C1 segment of cervical spinal cord (tissue), 14 donors: ENCODE measurements at regions not wholly inside any gene's neighbourhood (a gene's known extent, or its start where the extent isn't known, plus 50 kb on each side); places are given as distances from the start of the nearest gene placed in this dataset.
"Not testable (repeated sequence)": the region's sequence is repeated elsewhere in the genome, so short reads cannot be mapped to it uniquely, and the experiment has no call there.

Experiments used
- DNase-seq, 14 donors: peaks; one replicate each; lab custom pipeline; 2025; lab: John Stamatoyannopoulos, UW

DNA sequence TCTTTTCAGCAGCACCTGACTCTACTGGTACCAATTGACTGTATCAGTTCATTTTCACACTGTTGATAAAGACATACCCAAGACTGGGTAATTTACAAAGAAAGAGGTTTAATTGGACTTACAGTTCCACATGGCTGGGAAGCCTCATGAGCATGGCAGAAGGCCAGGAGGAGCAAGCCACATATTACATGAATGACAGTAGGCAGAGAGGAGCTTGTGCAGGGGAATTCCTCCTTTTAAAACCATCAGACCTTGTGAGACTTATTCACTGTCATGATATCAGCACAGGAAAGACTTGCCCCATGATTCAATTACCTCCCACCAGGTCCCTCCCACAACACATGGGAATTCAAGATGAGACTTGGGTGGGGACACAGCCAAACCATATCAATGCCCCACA, 458.8 kb downstream of the GRIA2 start:
- DNase-seq = not testable (repeated sequence)

DNA sequence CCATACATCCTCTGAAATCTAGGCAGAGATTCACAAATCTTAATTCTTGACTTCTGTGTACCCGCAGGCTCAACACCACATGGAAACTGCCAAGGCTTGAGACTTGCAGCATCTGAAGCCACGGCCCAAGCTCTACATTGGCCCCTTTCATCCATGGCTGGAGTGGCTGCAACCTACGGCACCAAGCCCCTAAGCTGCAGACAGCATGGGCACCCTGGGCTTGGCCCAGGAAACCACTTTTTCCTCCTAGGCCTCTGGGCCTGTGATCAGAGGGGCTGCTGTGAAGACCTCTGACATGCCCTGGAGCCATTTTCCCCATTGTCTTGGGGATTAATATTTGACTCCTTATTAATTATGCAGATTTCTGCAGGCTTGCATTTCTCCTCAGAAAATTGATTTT, 457.9 kb downstream of the GRIA2 start:
- DNase-seq = no peak

DNA sequence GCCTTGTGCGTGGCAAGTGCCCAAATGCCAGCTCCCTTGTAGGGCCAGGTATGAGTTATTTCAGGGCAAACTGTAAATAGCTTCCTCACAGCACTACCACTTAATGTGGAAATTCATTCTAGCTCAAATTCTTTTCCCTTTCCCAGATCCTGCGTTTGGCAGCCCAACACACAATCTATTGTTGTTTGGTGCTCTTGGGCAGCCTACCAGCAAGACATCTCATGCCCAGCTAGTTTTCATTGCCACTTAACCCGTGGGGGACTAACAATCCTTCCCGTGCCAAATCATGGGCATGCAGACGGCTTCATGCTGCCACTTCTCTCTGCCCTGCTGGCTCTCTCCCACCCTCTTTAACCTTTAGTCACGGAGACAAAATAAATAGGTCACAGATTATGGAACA, 454.2 kb downstream of the GRIA2 start:
- peak in 13 of 14 donors; percentile 0 to 64 (median 23) for DNase-seq

DNA sequence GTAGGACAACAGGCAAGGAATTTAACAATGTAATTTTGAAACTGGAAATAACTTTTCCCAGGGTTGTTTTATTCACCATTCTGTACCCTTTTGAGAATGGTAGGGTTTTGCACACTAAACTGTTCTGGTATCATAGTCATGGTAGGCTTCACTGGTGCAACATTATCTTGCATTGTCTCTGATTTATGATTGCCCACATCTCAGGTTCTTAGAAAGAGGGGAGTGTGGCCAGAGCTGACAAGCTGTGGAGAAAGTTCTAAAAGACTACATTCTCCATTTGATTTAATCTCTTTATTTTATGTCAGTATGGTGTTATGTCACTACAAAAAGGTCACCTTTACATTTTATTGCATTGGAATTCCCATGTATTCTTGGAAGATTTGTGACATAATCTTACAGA, 447.3 kb downstream of the GRIA2 start:
- no peak for DNase-seq

DNA sequence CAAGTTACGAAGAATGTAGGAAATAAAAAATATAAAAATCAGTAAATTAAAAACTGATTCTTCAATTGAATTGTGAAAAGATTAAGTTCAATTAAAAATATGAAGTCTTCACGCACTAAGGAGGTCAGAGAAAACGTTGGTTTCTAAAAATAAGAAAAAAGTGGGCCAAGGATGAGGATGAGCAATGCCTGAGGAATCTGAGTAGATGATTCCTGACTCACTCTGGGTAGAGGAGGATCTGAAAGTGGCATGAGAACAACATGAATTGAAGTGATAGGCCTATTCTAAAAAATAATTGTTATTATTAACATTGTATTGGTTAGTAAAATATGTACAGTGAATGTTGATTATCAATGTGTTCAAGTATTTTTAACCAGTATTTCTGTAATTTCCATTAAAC, 444.2 kb downstream of the GRIA2 start:
- no peak for DNase-seq

DNA sequence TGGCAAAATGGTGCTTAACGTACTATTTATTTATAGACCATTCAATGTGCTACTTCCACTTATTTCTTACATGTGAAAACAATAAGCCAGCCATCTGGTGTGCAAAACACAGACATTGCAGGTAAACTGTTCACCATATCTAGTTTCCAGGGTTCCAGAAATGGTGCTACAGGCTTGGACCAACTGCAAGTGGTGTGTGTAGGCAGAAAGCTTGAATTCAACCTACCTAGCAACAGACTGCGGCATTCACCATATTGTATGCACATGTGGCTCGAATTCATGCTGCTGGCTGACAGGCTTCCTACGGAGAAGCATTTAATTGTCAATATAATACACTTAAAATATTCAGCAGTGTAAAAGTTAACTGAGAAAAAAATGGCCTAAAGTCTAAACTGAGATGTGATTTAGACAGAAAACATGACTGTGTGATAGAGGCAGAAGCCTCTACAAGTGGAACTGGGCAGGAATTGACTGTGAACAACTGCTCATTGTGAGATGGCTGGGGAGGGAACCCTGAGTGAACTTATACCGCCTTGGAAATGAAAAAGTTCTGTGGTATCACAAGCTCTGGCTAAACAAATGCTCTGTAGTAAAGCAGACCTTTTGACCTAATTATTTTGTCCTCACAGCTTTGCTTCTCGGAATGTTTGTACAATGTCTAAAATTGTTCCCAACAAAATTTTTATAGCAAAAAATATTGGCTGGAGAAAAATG, 434.7 kb downstream of the GRIA2 start:
- no peak for DNase-seq

DNA sequence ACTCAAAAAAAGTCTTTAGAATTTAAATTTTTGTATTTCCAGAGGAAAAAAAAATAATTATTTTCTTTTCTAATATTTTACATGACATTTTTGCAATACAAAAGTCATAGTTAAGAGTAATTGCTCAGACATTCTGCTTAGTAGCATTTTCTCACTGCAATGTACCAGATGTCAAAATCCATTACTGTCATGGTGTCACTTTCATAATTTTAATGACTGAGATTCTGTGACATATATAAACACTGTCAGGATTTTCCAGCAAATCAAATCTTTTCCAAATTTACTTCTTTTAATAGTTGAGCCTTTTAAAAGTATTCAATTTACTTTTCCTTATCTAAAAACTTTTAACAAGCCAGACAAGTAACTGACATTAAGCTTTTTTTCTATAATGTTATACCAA, 422.7 kb downstream of the GRIA2 start:
- no peak for DNase-seq

DNA sequence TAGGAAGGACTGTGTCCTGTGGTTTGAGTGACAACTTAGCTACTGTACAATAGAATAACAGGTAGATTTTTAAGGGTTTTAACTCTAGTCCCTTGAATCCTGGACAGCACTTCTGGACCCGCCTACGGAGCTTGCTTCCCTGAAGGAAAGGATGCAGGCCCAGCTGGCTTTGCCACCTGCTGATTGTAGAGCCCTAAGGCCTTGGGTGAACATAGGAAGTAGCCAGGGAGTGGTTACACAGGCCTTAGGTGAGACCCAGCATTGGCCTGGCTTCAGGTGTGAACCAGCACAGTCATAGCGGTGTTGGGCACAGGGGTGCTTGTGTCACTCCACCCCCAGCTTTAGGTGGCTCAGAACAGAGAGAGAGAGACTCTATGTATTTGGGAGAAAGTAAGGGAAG, 413.5 kb downstream of the GRIA2 start:
- no peak for DNase-seq

DNA sequence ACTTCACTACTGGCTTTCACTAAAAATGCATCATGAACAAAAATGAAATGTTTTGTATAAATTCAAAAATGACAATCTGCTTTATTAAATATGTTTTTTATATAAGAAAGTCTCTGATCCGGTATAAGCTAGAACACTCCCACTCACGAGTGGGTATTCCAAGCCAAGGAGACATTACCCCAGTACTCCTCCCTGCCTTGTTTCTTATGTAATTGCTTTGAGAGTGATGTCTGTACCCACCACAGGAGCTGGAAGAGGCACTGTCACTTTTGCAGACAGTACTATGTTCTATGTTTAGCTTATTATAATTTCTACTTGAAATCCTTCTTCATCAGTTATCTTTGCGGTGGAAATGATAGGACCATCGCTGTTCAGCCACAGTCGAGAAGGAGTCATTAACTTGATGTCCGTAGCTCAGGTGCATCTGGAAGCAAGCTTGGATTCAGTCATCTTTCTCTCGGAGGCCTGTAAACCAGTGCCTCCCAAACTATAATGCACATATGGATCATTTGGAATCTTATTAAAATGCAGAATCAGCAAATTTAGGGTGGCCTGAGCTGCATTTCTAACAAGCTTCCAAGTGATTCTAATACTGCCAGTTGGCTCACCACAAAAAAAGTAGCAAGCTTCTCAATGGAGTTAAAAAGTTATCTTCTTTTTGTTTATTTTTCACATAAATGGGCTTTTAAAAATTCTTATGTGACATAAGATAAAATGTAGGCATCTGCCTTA, 396.4 kb downstream of the GRIA2 start:
- DNase-seq = no peak

DNA sequence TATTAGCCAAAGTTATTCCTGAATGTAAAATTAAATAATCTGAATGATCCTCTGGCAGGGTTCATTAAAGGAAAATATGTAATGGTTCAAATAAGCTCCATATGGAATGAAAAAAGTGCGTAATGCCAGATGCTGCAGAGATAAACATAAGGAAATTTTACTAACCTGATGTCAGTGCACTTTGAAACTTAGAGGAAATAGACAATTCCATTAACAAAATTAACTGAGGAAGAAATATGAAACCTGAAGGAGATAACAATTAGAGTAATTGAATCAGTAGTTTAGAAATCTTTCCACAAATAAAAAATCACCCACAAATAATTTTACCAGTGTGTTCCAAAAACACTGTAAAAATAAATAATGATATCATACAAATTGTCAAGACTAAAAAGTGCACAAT, 387.5 kb downstream of the GRIA2 start:
- no peak for DNase-seq

DNA sequence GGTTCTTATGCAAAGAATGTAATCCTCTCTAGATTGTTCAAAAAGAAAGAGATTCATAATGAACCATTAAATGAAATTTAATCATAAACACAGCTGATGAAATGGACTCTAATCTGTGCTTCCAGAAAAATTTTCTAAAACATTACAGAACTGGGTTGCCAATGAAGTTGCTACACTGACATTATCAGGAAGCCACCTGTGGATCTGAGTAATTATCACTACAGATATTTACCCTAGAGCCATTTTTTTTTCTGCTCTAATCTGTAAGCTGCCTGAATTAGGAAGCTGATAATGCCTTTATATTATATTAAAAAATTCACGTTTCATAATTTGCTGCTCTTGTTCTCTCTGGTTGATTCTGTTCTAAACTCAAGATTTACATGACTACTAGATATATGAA, 380.1 kb downstream of the GRIA2 start:
- DNase-seq = no peak

DNA sequence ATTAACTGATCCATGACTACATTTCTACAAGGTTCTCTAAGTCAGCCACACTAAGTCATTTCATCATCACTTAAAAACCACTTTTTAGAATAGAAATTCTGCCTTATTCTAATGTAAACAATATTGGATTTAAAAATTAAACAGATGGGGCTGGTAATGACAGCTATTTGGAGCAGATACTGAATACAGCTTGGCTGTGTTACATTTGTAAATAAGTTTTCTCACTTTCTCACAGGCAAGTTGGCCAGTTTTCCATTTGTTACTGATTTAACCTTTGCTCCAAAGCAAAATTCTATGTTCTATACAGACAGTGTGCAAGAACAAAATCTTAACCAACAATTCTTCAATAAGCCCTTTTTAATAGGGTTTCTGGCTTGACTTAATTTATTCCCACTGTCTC, 370.7 kb downstream of the GRIA2 start:
- no peak for DNase-seq

DNA sequence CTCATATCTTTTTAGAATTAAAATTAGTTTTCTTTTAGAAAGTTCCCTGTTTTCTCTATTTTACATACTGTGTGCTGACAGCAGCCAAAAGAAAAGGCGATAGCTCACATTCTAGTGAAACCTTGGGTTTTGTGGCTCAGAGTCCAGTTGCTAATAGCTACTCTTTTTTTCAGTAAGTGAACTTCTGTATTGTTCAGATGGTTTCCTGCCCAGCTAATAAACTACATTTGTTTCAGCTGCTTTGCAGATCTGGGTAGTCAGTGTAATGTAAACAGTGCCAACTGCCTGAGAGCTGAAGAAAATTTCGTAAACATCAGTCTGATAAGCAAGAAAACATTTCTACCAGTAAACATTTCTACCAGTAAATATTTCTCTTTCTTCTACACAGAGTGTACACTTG, 370.2 kb downstream of the GRIA2 start:
- no peak for DNase-seq

DNA sequence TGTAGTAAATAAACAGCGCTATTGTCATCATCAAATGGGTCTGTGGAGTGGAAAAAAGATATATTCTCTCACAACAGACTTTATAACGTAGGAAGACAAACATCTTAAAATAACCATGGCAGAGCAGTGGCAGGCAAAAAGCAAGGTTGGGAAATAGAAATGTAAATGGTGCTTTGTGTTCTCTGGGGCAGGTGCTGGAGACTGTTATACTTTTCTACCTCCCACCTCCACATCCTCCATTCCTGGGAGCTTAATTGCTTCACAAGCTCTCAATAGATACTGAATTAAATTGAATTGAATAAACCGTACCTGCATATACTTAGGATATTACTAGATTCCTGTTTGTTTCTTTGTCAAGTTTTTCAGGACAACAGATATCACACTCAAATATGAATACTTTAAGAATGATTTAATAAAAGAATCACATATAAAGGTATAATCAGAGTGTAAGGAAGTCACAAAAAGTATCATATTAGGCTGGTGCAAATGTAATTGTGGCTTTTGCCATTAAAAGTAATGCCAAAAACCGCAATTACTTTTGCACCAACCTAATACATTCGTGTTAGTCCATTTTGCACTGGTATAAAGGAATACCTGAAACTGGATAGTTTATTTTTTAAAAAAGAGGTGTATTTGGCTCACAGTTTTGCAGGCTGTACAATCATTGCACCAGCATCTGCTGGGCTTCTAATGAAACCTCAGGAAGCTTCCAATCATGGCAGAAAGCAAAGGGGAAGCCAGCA, 367.3 kb downstream of the GRIA2 start:
- DNase-seq = no peak

DNA sequence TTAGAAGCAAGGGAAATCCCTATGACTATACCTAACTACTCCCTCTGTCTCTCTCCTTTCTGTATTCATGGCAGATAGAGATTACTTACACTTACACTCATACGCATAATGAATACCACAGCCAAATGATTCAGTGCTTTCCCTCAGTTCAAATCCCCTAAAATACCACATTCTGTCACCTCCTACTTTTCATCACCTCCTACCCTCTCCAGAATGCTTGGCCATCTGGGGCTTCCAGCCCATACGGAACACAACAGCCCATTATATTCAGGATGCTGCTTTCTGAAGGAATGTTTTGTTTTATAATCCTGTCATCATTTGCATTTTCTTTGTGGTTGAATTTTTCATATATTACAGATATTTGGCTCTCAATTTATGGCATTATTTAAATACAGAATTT, 361.6 kb downstream of the GRIA2 start:
- no peak for DNase-seq

DNA sequence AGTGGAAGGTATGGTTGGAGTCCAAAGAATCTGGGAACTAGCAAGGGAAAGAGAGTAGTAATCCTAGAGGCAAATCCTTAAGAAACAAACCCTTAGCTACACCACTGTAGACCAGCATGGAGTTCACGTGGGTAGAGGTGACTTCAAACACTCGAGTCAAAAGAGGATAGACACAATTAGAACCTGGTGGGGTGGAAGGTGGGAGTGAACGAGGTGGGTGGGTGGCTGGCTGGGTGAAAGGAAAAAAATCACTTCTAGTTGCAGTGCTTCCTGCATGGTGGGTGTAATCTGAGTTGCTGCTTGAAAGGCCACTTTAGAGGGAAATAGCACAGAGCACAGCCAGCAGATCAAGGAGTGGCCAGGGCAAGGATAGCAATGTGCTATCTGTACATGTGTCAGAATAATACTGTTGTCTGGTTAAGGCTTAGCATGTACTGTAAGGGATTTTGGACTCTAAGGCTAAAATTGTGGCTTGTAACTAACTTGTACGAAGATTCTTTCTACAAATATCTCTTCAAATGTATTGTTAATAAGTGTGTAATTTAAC, 356.2 kb downstream of the GRIA2 start:
- no peak for DNase-seq

DNA sequence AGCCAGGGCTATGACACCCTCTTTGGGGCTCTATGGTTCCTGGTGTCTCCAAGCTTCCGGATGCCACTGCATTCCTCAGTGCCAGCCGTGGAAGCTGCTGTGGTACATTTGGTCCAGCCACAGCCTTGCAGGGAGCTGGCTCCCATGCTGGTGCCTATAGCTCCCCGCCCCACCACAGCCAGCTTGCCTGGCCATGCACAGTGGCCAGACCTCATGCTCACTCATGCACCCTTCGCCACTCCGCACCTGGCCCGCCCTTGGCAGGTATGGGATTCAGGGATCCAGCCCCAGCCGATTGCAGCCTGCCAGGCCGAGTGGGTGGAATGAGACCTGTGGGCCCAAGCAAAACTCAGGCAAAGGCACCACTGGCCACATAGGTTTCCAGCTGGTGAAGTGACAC, 354.8 kb downstream of the GRIA2 start:
- no peak for DNase-seq

DNA sequence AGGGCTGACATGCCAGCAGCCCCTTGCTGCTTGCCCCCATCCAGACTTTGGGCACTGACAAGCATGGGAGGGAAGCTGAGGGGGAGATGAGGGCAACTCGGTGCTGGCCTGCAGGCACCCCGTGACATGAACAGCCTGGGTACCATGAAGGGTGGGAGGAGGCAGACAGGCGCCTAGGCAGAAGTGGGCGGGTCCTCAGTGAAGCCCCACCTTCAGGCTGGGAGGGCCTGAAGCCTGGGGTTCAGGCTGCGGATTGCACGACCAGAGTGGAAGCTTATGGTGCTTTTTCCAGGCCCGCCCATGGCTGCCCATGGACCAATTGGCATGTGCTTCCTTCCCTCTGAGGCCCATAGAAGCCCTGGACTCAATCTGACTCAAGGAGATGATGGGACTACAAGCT, 354.1 kb downstream of the GRIA2 start:
- no peak for DNase-seq

DNA sequence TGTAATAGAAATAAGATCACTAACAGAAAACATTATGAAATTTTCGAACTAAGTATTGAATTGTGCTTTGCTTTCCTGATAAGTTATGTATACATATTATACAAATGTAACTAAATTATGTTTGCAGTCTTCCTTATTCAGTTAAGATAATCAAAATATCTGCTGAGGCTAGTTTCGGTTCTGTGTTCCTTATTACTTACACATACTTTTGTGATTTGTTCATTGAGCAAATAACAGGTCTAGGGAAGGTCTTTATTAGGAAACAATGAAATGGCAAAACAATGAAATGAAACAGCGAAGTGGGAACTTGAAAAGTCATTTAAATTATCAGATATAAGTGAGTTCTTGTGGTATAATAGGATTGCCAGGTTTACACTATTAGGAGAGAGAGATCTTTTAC, 352.4 kb downstream of the GRIA2 start:
- no peak for DNase-seq

DNA sequence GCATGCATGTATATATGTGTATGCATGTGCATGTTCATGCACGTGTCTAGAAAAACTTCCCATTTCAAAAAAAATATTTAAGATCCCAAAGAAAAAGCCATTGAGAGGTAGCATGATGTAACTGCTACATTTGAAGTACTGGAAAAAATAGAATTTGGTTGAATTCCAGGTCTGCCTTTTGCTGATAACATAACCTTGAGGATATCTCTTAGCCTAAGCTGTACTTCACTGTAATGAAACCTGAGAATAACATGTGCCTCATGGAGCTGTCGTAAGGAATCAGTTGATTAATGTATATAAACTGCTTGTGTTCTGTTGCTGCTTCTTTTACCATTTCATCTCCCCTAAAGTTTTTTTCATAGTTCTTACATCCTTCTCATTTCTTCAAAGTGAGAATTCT, 351.8 kb downstream of the GRIA2 start:
- DNase-seq = no peak

DNA sequence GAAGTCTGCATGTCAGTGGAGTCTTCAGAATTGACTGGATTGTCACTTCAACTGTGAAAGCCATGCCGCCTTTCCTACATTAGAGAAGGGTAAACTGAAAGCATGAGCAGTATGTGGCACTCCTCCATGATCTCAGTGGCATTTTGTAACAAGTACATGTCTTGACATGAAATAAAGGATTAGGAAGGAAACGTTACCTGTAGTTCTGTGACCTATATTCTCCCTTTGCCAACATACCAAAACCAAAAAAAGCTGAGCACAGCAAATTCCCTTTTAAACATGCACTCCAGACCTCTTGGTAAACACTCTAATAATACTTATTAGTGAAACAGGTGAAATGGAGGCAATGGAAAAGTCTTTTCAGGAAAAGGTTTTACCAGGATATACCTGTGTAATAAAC, 344.2 kb downstream of the GRIA2 start:
- no peak for DNase-seq

DNA sequence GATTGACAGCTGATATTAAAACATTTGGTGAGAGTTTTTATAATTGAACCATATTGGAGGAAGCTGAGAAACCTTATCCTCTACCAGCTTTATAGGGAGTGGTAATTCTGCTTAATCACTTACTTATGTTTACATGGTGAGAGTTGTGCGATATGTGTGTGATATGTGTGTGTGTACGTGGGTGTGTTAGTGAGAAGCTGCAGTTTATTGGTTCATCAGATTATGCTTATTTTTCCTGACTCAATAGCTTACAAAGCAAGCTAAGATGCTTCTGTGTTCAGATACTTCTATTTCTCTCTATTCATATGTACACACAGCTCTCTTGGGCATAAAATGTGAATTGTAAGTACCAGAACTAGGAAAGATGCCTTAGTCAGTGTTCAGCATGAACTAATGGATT, 343.7 kb downstream of the GRIA2 start:
- DNase-seq = no peak

DNA sequence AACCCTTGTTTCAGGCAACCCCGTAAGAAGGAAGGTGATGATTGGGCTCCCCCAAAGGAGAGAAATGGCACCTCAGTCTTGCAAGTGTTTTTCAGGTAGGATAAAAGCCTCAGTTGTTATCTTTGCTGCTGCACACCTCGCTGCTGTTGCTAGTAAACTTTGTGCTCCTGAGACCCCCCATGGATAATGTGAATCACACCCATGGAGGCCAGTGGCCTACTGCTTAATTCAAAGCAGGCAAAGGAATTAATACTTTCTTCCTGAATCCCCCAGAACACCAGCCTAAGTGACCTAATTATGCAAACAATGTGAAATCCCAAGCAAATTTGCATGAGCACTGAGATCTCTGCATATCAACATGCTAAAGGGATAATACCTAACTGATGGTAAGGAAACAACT, 337.5 kb downstream of the GRIA2 start:
- no peak for DNase-seq
